ENCODE measurements at regions not wholly inside any gene's neighbourhood (a gene's known extent, or its start where the extent isn't known, plus 50 kb on each side); places are given as distances from the start of the nearest gene placed in this dataset.

DNA sequence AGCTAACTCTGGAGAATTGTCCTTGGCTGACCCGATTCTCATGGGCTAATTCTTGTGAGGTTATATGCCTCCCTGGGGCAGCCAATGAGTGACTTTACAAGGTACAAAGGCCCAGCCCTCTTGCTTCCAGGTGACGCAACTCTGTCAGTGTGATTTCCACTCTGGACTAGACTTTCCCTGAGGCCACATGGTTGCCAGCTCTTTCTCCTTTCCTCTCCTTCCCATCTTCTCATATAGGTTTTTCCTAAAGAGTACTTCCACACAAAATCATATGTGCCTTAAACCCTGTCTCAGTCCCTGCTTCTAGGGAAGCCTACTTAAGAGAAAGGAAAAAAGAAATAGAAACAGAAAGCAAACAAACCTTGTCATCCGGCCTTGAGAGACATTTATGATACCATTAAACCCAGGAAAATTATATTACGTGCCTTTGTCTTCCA is 226.2 kb upstream of the ZSWIM2 start:
- peaks cover 5% of the 10 kb centered on the region for H3K9me3 Mint-ChIP-seq (ENCODE audit: low read depth)
- no peaks in the 10 kb centered on the region for H3K36me3 Mint-ChIP-seq (ENCODE audit: insufficient read depth)
- TF ChIP-seq, protein P1, sequence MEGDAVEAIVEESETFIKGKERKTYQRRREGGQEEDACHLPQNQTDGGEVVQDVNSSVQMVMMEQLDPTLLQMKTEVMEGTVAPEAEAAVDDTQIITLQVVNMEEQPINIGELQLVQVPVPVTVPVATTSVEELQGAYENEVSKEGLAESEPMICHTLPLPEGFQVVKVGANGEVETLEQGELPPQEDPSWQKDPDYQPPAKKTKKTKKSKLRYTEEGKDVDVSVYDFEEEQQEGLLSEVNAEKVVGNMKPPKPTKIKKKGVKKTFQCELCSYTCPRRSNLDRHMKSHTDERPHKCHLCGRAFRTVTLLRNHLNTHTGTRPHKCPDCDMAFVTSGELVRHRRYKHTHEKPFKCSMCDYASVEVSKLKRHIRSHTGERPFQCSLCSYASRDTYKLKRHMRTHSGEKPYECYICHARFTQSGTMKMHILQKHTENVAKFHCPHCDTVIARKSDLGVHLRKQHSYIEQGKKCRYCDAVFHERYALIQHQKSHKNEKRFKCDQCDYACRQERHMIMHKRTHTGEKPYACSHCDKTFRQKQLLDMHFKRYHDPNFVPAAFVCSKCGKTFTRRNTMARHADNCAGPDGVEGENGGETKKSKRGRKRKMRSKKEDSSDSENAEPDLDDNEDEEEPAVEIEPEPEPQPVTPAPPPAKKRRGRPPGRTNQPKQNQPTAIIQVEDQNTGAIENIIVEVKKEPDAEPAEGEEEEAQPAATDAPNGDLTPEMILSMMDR (IDR thresholded peaks at IDR 0.05; ENCODE audit: unreplicated experiment) = no peak
- H3K4me3 Mint-ChIP-seq (ENCODE audit: low read depth) = no peak overlapping the region
- no peak overlapping the region for H3K27ac Mint-ChIP-seq
- H3K27me3 Mint-ChIP-seq = peaks cover 6% of the 10 kb centered on the region
- DNase-seq (ENCODE audit: low spot score, unreplicated experiment) = no peak
- peaks cover 13% of the 10 kb centered on the region for H3K4me1 Mint-ChIP-seq (ENCODE audit: low read depth)

DNA sequence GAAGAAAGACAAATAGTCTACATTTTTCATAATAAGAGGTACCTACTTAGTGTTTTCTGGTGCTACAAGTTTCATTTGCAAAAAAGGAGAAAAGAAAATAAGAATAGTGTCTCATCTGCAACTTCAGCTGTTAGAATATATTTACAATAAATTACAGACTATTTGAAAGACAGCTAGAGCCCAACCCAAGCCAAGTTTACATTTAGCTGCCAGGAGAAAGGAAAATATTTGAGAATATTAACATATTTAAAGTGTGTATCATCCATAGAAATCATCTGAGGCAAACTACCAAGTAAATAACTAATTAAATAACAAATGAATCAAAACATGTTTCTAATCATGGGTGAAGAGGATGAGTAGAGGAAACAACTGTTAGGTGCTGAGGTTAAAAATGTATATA is 209.2 kb upstream of the ZSWIM2 start:
- Mint-ChIP-seq H3K4me1 (ENCODE audit: low read depth) (no peaks in the 10 kb centered on the region), H3K4me3 (ENCODE audit: low read depth) (no peak overlapping the region), H3K36me3 (ENCODE audit: insufficient read depth) (no peaks in the 10 kb centered on the region), H3K27me3 (no peaks in the 10 kb centered on the region), H3K9me3 (ENCODE audit: low read depth) (no peaks in the 10 kb centered on the region), H3K27ac (no peak overlapping the region)
- TF ChIP-seq, protein P1 (IDR thresholded peaks at IDR 0.05; ENCODE audit: unreplicated experiment) = no peak
- DNase-seq (ENCODE audit: low spot score, unreplicated experiment) = no peak

DNA sequence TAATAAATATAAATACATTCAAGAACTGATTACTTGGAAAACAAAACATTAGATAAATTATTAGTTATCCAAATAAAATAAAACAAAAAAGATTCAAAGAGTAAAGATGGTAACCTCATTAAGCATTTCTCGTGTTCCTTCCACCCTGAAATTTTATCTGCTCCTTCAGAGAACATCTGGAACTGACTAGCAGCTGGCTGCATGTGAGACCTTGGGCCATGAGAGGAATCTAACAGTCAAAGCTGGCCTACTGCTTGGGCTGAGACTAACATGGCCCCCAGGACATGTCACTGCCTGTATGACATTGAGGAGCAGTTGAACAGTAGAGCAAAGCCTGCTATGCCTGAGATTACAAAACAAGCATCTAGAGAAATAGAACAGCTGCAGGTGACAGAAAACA is 208.5 kb upstream of the ZSWIM2 start:
- Mint-ChIP-seq H3K27me3 (no peaks in the 10 kb centered on the region), H3K36me3 (ENCODE audit: insufficient read depth) (no peaks in the 10 kb centered on the region), H3K27ac (no peak overlapping the region), H3K4me1 (ENCODE audit: low read depth) (no peaks in the 10 kb centered on the region), H3K4me3 (ENCODE audit: low read depth) (no peak overlapping the region), H3K9me3 (ENCODE audit: low read depth) (no peaks in the 10 kb centered on the region)
- TF ChIP-seq, protein P1 (IDR thresholded peaks at IDR 0.05; ENCODE audit: unreplicated experiment) = no peak
- DNase-seq (ENCODE audit: low spot score, unreplicated experiment) = no peak

DNA sequence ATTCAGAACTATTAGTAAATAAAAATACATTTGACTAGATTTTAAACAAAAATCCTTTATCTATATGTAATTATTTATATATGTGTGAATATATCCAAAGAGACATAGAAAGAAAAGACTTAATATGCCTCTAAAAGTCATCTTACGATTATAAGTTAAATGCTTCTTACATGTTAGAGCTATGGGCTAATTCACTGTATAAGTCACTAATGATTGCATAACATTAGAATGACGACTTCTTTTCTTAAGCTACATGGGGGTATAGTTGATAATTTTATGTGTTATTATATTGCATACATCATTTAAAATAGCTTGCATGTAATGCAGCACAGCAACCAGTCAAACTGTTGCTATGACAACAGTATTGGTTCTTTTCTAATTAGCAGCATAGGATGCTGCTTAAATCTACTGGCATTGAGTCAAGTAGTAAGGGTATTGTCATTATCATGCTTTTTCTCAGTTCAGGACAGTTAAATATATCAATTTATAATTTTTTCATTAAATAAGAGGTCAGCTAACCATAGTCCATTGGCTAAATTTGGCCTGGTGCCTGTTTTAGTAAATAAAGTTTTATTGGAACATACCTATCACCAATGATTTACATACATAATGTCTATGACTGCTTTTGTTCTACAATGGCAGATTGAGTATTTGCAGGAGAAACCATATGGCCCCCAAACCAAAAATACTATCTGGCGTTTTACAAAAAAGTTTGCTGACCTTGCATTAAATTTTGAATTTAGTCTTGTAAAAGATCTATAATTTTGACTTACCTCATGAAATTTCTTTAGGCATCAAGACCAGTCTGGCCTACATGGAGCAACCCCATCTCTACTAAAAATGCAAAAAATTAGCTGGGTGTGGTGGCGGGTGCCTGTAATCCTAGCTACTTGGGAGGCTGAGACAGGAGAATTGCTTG is 207.7 kb upstream of the ZSWIM2 start:
- Mint-ChIP-seq H3K4me1 (ENCODE audit: low read depth) (no peaks in the 10 kb centered on the region), H3K36me3 (ENCODE audit: insufficient read depth) (no peaks in the 10 kb centered on the region), H3K27ac (no peak overlapping the region), H3K9me3 (ENCODE audit: low read depth) (no peaks in the 10 kb centered on the region), H3K4me3 (ENCODE audit: low read depth) (no peak overlapping the region), H3K27me3 (no peaks in the 10 kb centered on the region)
- TF ChIP-seq, protein P1 (IDR thresholded peaks at IDR 0.05; ENCODE audit: unreplicated experiment) = no peak
- DNase-seq (ENCODE audit: low spot score, unreplicated experiment) = no peak

DNA sequence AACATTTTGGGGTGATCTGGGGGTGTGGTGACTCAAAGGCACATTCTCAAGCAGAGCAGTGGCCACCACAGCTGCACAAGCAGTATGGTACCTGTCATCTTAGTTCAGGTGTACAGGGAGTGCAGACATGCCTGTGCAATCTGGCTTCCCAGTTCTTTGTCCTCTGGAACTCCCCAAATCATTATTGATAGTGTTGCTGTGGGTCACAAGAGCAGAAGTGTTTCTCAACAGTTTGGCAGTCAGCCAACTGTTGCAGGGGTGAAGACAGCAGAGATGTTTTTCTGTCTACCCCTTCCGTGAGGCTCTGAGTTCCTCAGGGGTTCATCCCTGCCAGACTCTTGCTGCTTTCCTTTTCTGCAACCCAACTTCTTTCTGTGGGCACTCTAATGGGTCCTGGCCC is 206.5 kb upstream of the ZSWIM2 start:
- Mint-ChIP-seq H3K9me3 (ENCODE audit: low read depth) (no peaks in the 10 kb centered on the region), H3K27me3 (no peaks in the 10 kb centered on the region), H3K4me1 (ENCODE audit: low read depth) (no peaks in the 10 kb centered on the region), H3K4me3 (ENCODE audit: low read depth) (no peak overlapping the region), H3K27ac (no peak overlapping the region), H3K36me3 (ENCODE audit: insufficient read depth) (no peaks in the 10 kb centered on the region)
- TF ChIP-seq, protein P1 (IDR thresholded peaks at IDR 0.05; ENCODE audit: unreplicated experiment) = no peak
- DNase-seq (ENCODE audit: low spot score, unreplicated experiment) = no peak
